DND-41 (cell line): ENCODE measurements at regions not wholly inside any gene's neighbourhood (a gene's known extent, or its start where the extent isn't known, plus 50 kb on each side); places are given as distances from the start of the nearest gene placed in this dataset.

Source experiments
- CTCF ChIP-seq: IDR thresholded peaks from 2 replicates; pipeline ENCODE4 v1.5.1; 2012; ENCODE audit warnings: borderline replicate concordance, low read length, moderate library complexity, mild to moderate bottlenecking; ENCODE audit not compliant: poor library complexity, severe bottlenecking; ENCODE audit errors: extremely low read depth
- EZH2 ChIP-seq: IDR thresholded peaks from 3 replicates; pipeline ENCODE4 v1.6.1; 2012; ENCODE audit warnings: borderline replicate concordance, low read depth, mild to moderate bottlenecking, moderate library complexity, low read length, inconsistent platforms; ENCODE audit not compliant: severe bottlenecking

- TF ChIP-seq CTCF (no peak), EZH2 (no peak)
Observed at GRCh38 chr6:153804755-153805330, 234.2 kb upstream of the OPRM1 start.
